Heart right ventricle (tissue), 16 donors: ENCODE measurements at regions not wholly inside any gene's neighbourhood (a gene's known extent, or its start where the extent isn't known, plus 50 kb on each side); places are given as distances from the start of the nearest gene placed in this dataset.
"Not testable (repeated sequence)": the region's sequence is repeated elsewhere in the genome, so short reads cannot be mapped to it uniquely, and the experiment has no call there.

Experiments
- ATAC-seq, 8 donors: fragments of 200-7000 bp; cut with Tn5 transposase; one replicate each; pipeline ENCODE4 v1.9.1; 2020; ENCODE audit warnings: mild to moderate bottlenecking in 8 of 8, moderate library complexity in 8 of 8, moderate number of reproducible peaks in 1 of 8
- DNase-seq, 2 donors: peaks; one replicate each; pipeline ENCODE4 v3.0.0-alpha.2; 2020
- H3K27ac ChIP-seq, 10 donors: fragments of 200-600 bp; sonication (generic) in 2 of 10; one replicate each; pipeline versions ENCODE4 v1.5.0 to v1.8.0; 2020 to 2022; ENCODE audit warnings: mild to moderate bottlenecking in 3 of 10
- H3K27me3 ChIP-seq, 7 donors: fragments of 200-600 bp; one replicate each; pipeline ENCODE4 v1.8.0; 2021 to 2022; ENCODE audit warnings: mild to moderate bottlenecking in 2 of 7
- H3K36me3 ChIP-seq, 9 donors: fragments of 200-600 bp; sonication (generic) in 1 of 9; one replicate each; pipeline versions ENCODE4 v1.5.0 to v1.8.0; 2020 to 2022; ENCODE audit warnings: mild to moderate bottlenecking in 2 of 9
- H3K4me1 ChIP-seq, 9 donors: fragments of 200-600 bp; sonication (generic) in 1 of 9; one replicate each; pipeline versions ENCODE4 v1.5.0 to v1.8.0; 2020 to 2022; ENCODE audit warnings: mild to moderate bottlenecking in 4 of 9
- H3K4me3 ChIP-seq, 10 donors: fragments of 200-600 bp; sonication (generic) in 2 of 10; one replicate each; pipeline versions ENCODE4 v1.5.0 to v1.8.0; 2020 to 2022; ENCODE audit warnings: mild to moderate bottlenecking in 7 of 10, moderate library complexity in 2 of 10
- H3K9me3 ChIP-seq, 11 donors: fragments of 200-600 bp in 10 of 11; sonication (generic) in 2 of 11; one replicate each; pipeline versions ENCODE4 v1.5.0 to v1.8.0; 2013 to 2022; ENCODE audit warnings: mild to moderate bottlenecking in 2 of 11, control low read depth in 1 of 11, moderate library complexity in 1 of 11
- WGBS, 2 donors: extraction: QIAGEN DNeasy Blood & Tissue Kit; methylation state at CpG; one replicate each; pipeline ENCODE4 v1.1.7; 2013; ENCODE audit warnings: inconsistent platforms in 1 of 2; 5-methylcytosine and 5-hydroxymethylcytosine counted together
- intact Hi-C, 10 donors: fragments of 100-400 bp; cut with DNase I; formaldehyde crosslinking; loops; one replicate each; pipeline versions ENCODE4 v1.11.1 to v1.14.2; 2022
- TF ChIP-seq, protein P1 (sequence below), 9 donors: fragments of 200-600 bp; sonication (generic) in 2 of 9; IDR thresholded peaks; one replicate each; pipeline versions ENCODE4 v1.5.0 to v1.8.0; 2021 to 2022; ENCODE audit warnings: antibody characterized with exemption in 9 of 9, mild to moderate bottlenecking in 5 of 9, moderate library complexity in 1 of 9
- donor health status: Arrhythmogenic right ventricular cardiomyopathy.
- donor health status: ischemic (EF 13 %, LVEDD 7.1; RV severe dilation, severe dysfunction).
- donor health status: healthy with polysubstance abuse.
- donor health status: DM: no; HTN: yes; CAD: no.
- donor health status: DM: no; HTN: no; CAD: no.
- donor health status: ischemic (EF 25% LVEDD 6.9; RV normal size, moderate dysfunction).
- donor health status: ischemic (EF 25% LVEDD 5.7; RV mildly dilated, moderate dysfunction).
- donor health status: healthy.
- donor health status: DM: yes; HTN: yes; CAD: no.
- donor health status: Ischemic cardiomyopathy.
- donor health status: ischemic (EF 35%, LVEDD 5.7; RV mildly dilated, moderate dysfunction).
- donor health status: nonischemic (EF 11% LVEDD 7.7; RV severe dilation, severe dysfunction).
- donor health status: DM: yes; HTN: yes; CAD: no.
- donor health status: PGD.
- donor health status: ischemic (EF 29% LVEDD 5.4; RV normal size, mild dysfunction).
- donor health status: nonischemic (EF 23%, LVEDD 6.1; RV moderate dilation, normal function).

DNA sequence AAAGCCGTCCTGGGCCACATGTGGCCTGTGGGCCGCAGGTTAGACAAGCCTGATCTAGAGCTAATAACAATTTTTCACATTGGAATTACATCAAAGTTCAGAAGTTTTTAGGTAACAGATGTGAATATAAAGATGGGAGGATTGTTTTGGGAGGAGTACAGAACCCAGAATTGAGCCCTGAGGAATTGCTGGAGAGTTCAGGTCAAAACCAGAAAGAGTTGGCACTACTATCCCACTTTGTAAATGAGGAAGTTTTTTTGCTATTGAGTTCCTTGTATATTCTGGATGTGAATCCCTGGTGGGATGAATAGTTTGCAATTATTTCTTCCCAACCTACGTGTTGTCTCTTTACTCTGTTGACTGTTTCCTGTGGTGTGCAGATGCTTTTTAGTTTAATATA is 109.5 kb upstream of the LIPC start:
- ATAC-seq (no peak), DNase-seq (no peak)
- intact Hi-C loops, result loop anchor here in 1 of 10 donors (5.0 kb wide), 1 partner anchor 35 kb away; no protein-coding TSS in a partner anchor
- peaks cover 0 to 6% (median 0%) of the 10 kb centered on the region in 9 donors for H3K4me1 ChIP-seq
- H3K4me3 ChIP-seq, result no peak overlapping the region
- TF ChIP-seq, protein P1, sequence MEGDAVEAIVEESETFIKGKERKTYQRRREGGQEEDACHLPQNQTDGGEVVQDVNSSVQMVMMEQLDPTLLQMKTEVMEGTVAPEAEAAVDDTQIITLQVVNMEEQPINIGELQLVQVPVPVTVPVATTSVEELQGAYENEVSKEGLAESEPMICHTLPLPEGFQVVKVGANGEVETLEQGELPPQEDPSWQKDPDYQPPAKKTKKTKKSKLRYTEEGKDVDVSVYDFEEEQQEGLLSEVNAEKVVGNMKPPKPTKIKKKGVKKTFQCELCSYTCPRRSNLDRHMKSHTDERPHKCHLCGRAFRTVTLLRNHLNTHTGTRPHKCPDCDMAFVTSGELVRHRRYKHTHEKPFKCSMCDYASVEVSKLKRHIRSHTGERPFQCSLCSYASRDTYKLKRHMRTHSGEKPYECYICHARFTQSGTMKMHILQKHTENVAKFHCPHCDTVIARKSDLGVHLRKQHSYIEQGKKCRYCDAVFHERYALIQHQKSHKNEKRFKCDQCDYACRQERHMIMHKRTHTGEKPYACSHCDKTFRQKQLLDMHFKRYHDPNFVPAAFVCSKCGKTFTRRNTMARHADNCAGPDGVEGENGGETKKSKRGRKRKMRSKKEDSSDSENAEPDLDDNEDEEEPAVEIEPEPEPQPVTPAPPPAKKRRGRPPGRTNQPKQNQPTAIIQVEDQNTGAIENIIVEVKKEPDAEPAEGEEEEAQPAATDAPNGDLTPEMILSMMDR (IDR thresholded peaks at IDR 0.05), result no peak
- no peaks in the 10 kb centered on the region for H3K27me3 ChIP-seq
- H3K27ac ChIP-seq, result no peak overlapping the region
- H3K9me3 ChIP-seq, result peaks cover 0 to 8% (median 0%) of the 10 kb centered on the region in 11 donors
- no peaks in the 10 kb centered on the region for H3K36me3 ChIP-seq
- 76 to 78% methylated on average over 3 of the region's 3 CpGs for WGBS, 2 donors

DNA sequence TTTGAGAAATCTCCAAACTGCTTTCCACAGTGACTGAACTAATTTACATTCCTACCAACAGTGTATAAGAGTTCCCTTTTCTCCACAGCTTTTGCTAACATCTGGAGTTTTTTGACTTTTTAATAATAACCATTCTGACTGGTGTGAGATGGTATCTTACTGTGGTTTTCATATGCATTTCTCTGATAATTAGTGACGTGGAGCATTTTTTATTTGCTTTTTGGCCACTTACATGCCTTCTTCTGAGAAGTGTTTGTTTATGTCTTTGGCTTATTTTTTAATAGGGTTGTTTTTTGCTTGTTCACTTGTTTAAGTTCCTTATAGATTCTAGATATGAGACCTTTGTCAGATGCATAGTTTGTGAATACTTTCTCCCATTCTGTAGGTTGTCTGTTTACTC is 108.5 kb upstream of the LIPC start:
- not testable (repeated sequence) for H3K4me1 ChIP-seq, H3K36me3 ChIP-seq, H3K4me3 ChIP-seq, H3K27ac ChIP-seq, H3K27me3 ChIP-seq, DNase-seq, ATAC-seq
- peaks cover 0 to 13% (median 0%) of the 10 kb centered on the region in 11 donors for H3K9me3 ChIP-seq
- intact Hi-C loops, result loop anchor here in 1 of 10 donors (5.0 kb wide), 1 partner anchor 36 kb away; no protein-coding TSS in a partner anchor
- 76 to 83% methylated on average over 1 of the region's 1 CpG for WGBS, 2 donors

DNA sequence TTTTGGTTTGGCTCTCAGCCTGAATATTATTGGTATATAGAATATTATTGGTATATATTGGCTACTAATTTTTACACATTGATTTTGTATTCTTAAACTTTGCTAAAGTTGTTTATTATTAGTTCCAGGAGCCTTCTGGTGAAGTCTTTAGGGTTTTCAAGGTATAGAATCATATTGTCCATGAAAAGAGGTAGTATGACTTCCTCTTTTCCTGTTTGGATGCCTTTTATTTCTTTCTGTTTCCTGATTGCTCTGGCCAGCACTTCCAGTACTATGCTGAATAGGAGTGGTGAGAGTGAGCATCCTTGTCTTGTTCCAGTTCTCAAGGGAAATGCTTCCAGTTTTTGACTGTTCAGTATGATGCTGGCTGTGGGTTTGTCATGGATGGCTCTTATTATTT is 107.3 kb upstream of the LIPC start:
- Histone ChIP-seq H3K4me1 (peaks cover 0 to 5% (median 0%) of the 10 kb centered on the region in 9 donors), H3K27me3 (no peaks in the 10 kb centered on the region), H3K36me3 (no peaks in the 10 kb centered on the region), H3K4me3 (no peak overlapping the region), H3K9me3 (peaks cover 0 to 13% (median 0%) of the 10 kb centered on the region in 11 donors), H3K27ac (no peak overlapping the region)
- ATAC-seq (no peak), DNase-seq (no peak)
- TF ChIP-seq, protein P1 (IDR thresholded peaks at IDR 0.05), result no peak
- intact Hi-C loops, result loop anchor here in 1 of 10 donors (5.0 kb wide), 1 partner anchor 37 kb away; no protein-coding TSS in a partner anchor

DNA sequence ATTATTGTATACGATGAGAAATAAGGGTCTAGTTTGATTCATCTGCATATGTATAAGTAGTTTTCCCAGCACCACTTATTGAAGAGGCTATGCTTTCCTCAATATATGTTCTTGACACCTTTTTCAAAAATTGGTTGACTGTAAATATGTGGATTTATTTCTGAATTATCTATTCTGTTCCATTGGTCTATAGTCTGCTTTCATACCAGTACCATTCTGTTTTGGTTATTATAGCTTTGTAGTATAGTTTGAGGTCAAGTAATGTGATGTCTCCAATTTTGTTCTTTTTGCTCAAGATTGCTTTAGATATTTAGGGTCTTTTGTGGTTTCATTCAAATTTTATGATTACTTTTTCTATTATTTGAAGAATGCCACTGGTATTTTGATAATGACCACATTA is 103.8 kb upstream of the LIPC start:
- H3K4me3 ChIP-seq, result no peak overlapping the region
- H3K9me3 ChIP-seq, result peaks cover 0 to 10% (median 0%) of the 10 kb centered on the region in 11 donors
- WGBS, 2 donors, result 96% methylated on average over 1 of the region's 1 CpG
- H3K27me3 ChIP-seq, result no peaks in the 10 kb centered on the region
- no peak overlapping the region for H3K27ac ChIP-seq
- DNase-seq (no peak), ATAC-seq (no peak)
- H3K4me1 ChIP-seq, result peaks cover 18 to 39% (median 33%) of the 10 kb centered on the region in 9 donors
- H3K36me3 ChIP-seq, result no peaks in the 10 kb centered on the region
- intact Hi-C loops, result no loop called here
- TF ChIP-seq, protein P1 (IDR thresholded peaks at IDR 0.05), result no peak

DNA sequence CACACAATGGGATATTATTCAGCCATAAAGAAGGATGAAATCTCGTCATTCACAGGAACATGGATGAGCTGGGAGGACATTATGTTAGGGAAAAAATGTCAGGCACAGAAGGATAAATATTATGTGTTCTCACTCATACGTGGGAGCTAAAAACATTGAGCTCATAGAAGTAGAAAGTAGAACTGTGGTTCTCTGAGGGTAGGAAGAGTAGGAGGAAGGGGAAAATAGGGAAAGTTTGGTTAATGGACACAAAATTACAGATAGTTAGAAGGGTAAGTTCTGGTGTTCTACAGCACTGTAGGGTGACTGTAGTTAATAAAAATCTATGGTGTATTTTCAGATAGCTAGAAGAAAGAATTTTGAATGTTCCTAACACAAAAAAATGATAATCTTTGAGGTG is 102.6 kb upstream of the LIPC start:
- no peaks in the 10 kb centered on the region for H3K27me3 ChIP-seq
- peaks cover 18 to 47% (median 38%) of the 10 kb centered on the region in 9 donors for H3K4me1 ChIP-seq
- TF ChIP-seq, protein P1 (IDR thresholded peaks at IDR 0.05), result no peak
- DNase-seq, result no peak
- H3K9me3 ChIP-seq, result peaks cover 0 to 10% (median 0%) of the 10 kb centered on the region in 11 donors
- no peak for ATAC-seq
- H3K27ac ChIP-seq, result no peak overlapping the region
- 86 to 90% methylated on average over 2 of the region's 2 CpGs for WGBS, 2 donors
- intact Hi-C loops, result no loop called here
- H3K36me3 ChIP-seq, result no peaks in the 10 kb centered on the region
- no peak overlapping the region for H3K4me3 ChIP-seq
